ENCODE measurements at regions not wholly inside any gene's neighbourhood (a gene's known extent, or its start where the extent isn't known, plus 50 kb on each side); places are given as distances from the start of the nearest gene placed in this dataset.
"Not testable (repeated sequence)": the region's sequence is repeated elsewhere in the genome, so short reads cannot be mapped to it uniquely, and the experiment has no call there.

- no peaks in the 10 kb centered on the region for H3K27me3 ChIP-seq (ENCODE audit: low read depth, low read length)
- H3K4me3 ChIP-seq (ENCODE audit: low read depth in 1 of 2, low read length in 2 of 2) = no peak overlapping the region
- H3K9me3 ChIP-seq (ENCODE audit: control insufficient read depth in 1 of 2, low read length in 2 of 2) = no peaks in the 10 kb centered on the region
- no peaks in the 10 kb centered on the region for H3K36me3 ChIP-seq (ENCODE audit: control insufficient read depth in 1 of 2, insufficient read depth in 2 of 2, low read length in 2 of 2)
- H3K4me1 ChIP-seq (ENCODE audit: control insufficient read depth in 1 of 2, insufficient read depth in 2 of 2, low read length in 2 of 2) = no peaks in the 10 kb centered on the region
- no peak overlapping the region for H3K27ac ChIP-seq (ENCODE audit: low read length)
Observed at GRCh38 chr13:68535329-68535728, 1305.2 kb upstream of the PCDH9 start.

- not testable (repeated sequence) for H3K4me3 ChIP-seq (ENCODE audit: low read depth in 1 of 2, low read length in 2 of 2); H3K4me1 ChIP-seq (ENCODE audit: control insufficient read depth in 1 of 2, insufficient read depth in 2 of 2, low read length in 2 of 2); H3K9me3 ChIP-seq (ENCODE audit: control insufficient read depth in 1 of 2, low read length in 2 of 2); H3K27me3 ChIP-seq (ENCODE audit: low read depth, low read length); H3K36me3 ChIP-seq (ENCODE audit: control insufficient read depth in 1 of 2, insufficient read depth in 2 of 2, low read length in 2 of 2); H3K27ac ChIP-seq (ENCODE audit: low read length)
Observed at GRCh38 chr13:68527167-68527566, 1297.0 kb upstream of the PCDH9 start.

GRCh38 chr13:68523838-68524424 lies 1293.8 kb upstream of the PCDH9 start:
- Histone ChIP-seq H3K36me3 (ENCODE audit: control insufficient read depth in 1 of 2, insufficient read depth in 2 of 2, low read length in 2 of 2) (no peaks in the 10 kb centered on the region), H3K27me3 (ENCODE audit: low read depth, low read length) (no peaks in the 10 kb centered on the region), H3K4me1 (ENCODE audit: control insufficient read depth in 1 of 2, insufficient read depth in 2 of 2, low read length in 2 of 2) (no peaks in the 10 kb centered on the region), H3K27ac (ENCODE audit: low read length) (no peak overlapping the region), H3K9me3 (ENCODE audit: control insufficient read depth in 1 of 2, low read length in 2 of 2) (no peaks in the 10 kb centered on the region), H3K4me3 (ENCODE audit: low read depth in 1 of 2, low read length in 2 of 2) (no peak overlapping the region)

GRCh38 chr13:68522184-68522583 lies 1292.0 kb upstream of the PCDH9 start:
- no peak overlapping the region for H3K27ac ChIP-seq (ENCODE audit: low read length)
- H3K9me3 ChIP-seq (ENCODE audit: control insufficient read depth in 1 of 2, low read length in 2 of 2) = no peaks in the 10 kb centered on the region
- no peaks in the 10 kb centered on the region for H3K27me3 ChIP-seq (ENCODE audit: low read depth, low read length)
- no peaks in the 10 kb centered on the region for H3K36me3 ChIP-seq (ENCODE audit: control insufficient read depth in 1 of 2, insufficient read depth in 2 of 2, low read length in 2 of 2)
- no peaks in the 10 kb centered on the region for H3K4me1 ChIP-seq (ENCODE audit: control insufficient read depth in 1 of 2, insufficient read depth in 2 of 2, low read length in 2 of 2)
- no peak overlapping the region for H3K4me3 ChIP-seq (ENCODE audit: low read depth in 1 of 2, low read length in 2 of 2)

- no peaks in the 10 kb centered on the region for H3K36me3 ChIP-seq (ENCODE audit: control insufficient read depth in 1 of 2, insufficient read depth in 2 of 2, low read length in 2 of 2)
- no peaks in the 10 kb centered on the region for H3K27me3 ChIP-seq (ENCODE audit: low read depth, low read length)
- H3K9me3 ChIP-seq (ENCODE audit: control insufficient read depth in 1 of 2, low read length in 2 of 2) = no peaks in the 10 kb centered on the region
- H3K4me3 ChIP-seq (ENCODE audit: low read depth in 1 of 2, low read length in 2 of 2) = no peak overlapping the region
- H3K27ac ChIP-seq (ENCODE audit: low read length) = no peak overlapping the region
- H3K4me1 ChIP-seq (ENCODE audit: control insufficient read depth in 1 of 2, insufficient read depth in 2 of 2, low read length in 2 of 2) = no peaks in the 10 kb centered on the region
Observed at GRCh38 chr13:68509734-68510621, 1279.8 kb upstream of the PCDH9 start.

GRCh38 chr13:68506888-68507551 lies 1276.9 kb upstream of the PCDH9 start:
- no peak overlapping the region for H3K4me3 ChIP-seq (ENCODE audit: low read depth in 1 of 2, low read length in 2 of 2)
- no peaks in the 10 kb centered on the region for H3K36me3 ChIP-seq (ENCODE audit: control insufficient read depth in 1 of 2, insufficient read depth in 2 of 2, low read length in 2 of 2)

GRCh38 chr13:68490594-68490993 lies 1260.5 kb upstream of the PCDH9 start:
- Histone ChIP-seq H3K4me1 (ENCODE audit: control insufficient read depth in 1 of 2, insufficient read depth in 2 of 2, low read length in 2 of 2) (no peaks in the 10 kb centered on the region), H3K27me3 (ENCODE audit: low read depth, low read length) (no peaks in the 10 kb centered on the region), H3K4me3 (ENCODE audit: low read depth in 1 of 2, low read length in 2 of 2) (no peak overlapping the region), H3K27ac (ENCODE audit: low read length) (no peak overlapping the region), H3K9me3 (ENCODE audit: control insufficient read depth in 1 of 2, low read length in 2 of 2) (no peaks in the 10 kb centered on the region), H3K36me3 (ENCODE audit: control insufficient read depth in 1 of 2, insufficient read depth in 2 of 2, low read length in 2 of 2) (no peaks in the 10 kb centered on the region)

More at GRCh38 chr13:68506888-68507551, 1276.9 kb upstream of the PCDH9 start:
- Histone ChIP-seq H3K9me3 (ENCODE audit: control insufficient read depth in 1 of 2, low read length in 2 of 2) (no peaks in the 10 kb centered on the region), H3K27ac (ENCODE audit: low read length) (no peak overlapping the region), H3K4me1 (ENCODE audit: control insufficient read depth in 1 of 2, insufficient read depth in 2 of 2, low read length in 2 of 2) (no peaks in the 10 kb centered on the region), H3K27me3 (ENCODE audit: low read depth, low read length) (no peaks in the 10 kb centered on the region)

GRCh38 chr13:68481130-68481529 lies 1251.0 kb upstream of the PCDH9 start:
- Histone ChIP-seq H3K27me3 (ENCODE audit: low read depth, low read length) (no peaks in the 10 kb centered on the region), H3K27ac (ENCODE audit: low read length) (no peak overlapping the region), H3K4me3 (ENCODE audit: low read depth in 1 of 2, low read length in 2 of 2) (no peak overlapping the region), H3K36me3 (ENCODE audit: control insufficient read depth in 1 of 2, insufficient read depth in 2 of 2, low read length in 2 of 2) (no peaks in the 10 kb centered on the region), H3K9me3 (ENCODE audit: control insufficient read depth in 1 of 2, low read length in 2 of 2) (no peaks in the 10 kb centered on the region), H3K4me1 (ENCODE audit: control insufficient read depth in 1 of 2, insufficient read depth in 2 of 2, low read length in 2 of 2) (no peaks in the 10 kb centered on the region)

GRCh38 chr13:68473834-68474326 lies 1243.7 kb upstream of the PCDH9 start:
- Histone ChIP-seq H3K27me3 (ENCODE audit: low read depth, low read length) (no peaks in the 10 kb centered on the region), H3K9me3 (ENCODE audit: control insufficient read depth in 1 of 2, low read length in 2 of 2) (no peaks in the 10 kb centered on the region), H3K27ac (ENCODE audit: low read length) (no peak overlapping the region), H3K4me3 (ENCODE audit: low read depth in 1 of 2, low read length in 2 of 2) (no peak overlapping the region), H3K4me1 (ENCODE audit: control insufficient read depth in 1 of 2, insufficient read depth in 2 of 2, low read length in 2 of 2) (no peaks in the 10 kb centered on the region), H3K36me3 (ENCODE audit: control insufficient read depth in 1 of 2, insufficient read depth in 2 of 2, low read length in 2 of 2) (no peaks in the 10 kb centered on the region)

- H3K9me3 ChIP-seq (ENCODE audit: control insufficient read depth in 1 of 2, low read length in 2 of 2) = no peaks in the 10 kb centered on the region
- no peaks in the 10 kb centered on the region for H3K4me1 ChIP-seq (ENCODE audit: control insufficient read depth in 1 of 2, insufficient read depth in 2 of 2, low read length in 2 of 2)
- no peak overlapping the region for H3K4me3 ChIP-seq (ENCODE audit: low read depth in 1 of 2, low read length in 2 of 2)
- H3K27ac ChIP-seq (ENCODE audit: low read length) = no peak overlapping the region
- no peaks in the 10 kb centered on the region for H3K36me3 ChIP-seq (ENCODE audit: control insufficient read depth in 1 of 2, insufficient read depth in 2 of 2, low read length in 2 of 2)
- H3K27me3 ChIP-seq (ENCODE audit: low read depth, low read length) = no peaks in the 10 kb centered on the region
Observed at GRCh38 chr13:68467160-68467559, 1237.0 kb upstream of the PCDH9 start.

GRCh38 chr13:68440874-68441273 lies 1210.7 kb upstream of the PCDH9 start:
- H3K27ac ChIP-seq (ENCODE audit: low read length) = no peak overlapping the region
- H3K4me1 ChIP-seq (ENCODE audit: control insufficient read depth in 1 of 2, insufficient read depth in 2 of 2, low read length in 2 of 2) = no peaks in the 10 kb centered on the region
- H3K4me3 ChIP-seq (ENCODE audit: low read depth in 1 of 2, low read length in 2 of 2) = no peak overlapping the region
- no peaks in the 10 kb centered on the region for H3K9me3 ChIP-seq (ENCODE audit: control insufficient read depth in 1 of 2, low read length in 2 of 2)
- H3K27me3 ChIP-seq (ENCODE audit: low read depth, low read length) = no peaks in the 10 kb centered on the region
- H3K36me3 ChIP-seq (ENCODE audit: control insufficient read depth in 1 of 2, insufficient read depth in 2 of 2, low read length in 2 of 2) = no peaks in the 10 kb centered on the region

All from muscle layer of duodenum (tissue), 2 donors.